Left lung (tissue), 4 donors: ENCODE measurements at regions not wholly inside any gene's neighbourhood (a gene's known extent, or its start where the extent isn't known, plus 50 kb on each side); places are given as distances from the start of the nearest gene placed in this dataset.

Source experiments
- ATAC-seq: fragments of 200-7000 bp; cut with Tn5 transposase; one replicate; pipeline ENCODE4 v1.9.1; 2020; ENCODE audit warnings: moderate library complexity
- DNase-seq, 4 donors: peaks; one replicate each; pipeline ENCODE4 v3.0.0-alpha.2; 2013 to 2020
- H3K27ac ChIP-seq, 2 donors: fragments of 200-600 bp; sonication (generic) in 1 of 2; one replicate each; pipeline versions ENCODE4 v1.5.0 to v1.8.0; 2020 to 2021
- H3K27me3 ChIP-seq, 2 donors: fragments of 200-600 bp; sonication (generic) in 1 of 2; one replicate each; pipeline versions ENCODE4 v1.5.0 to v1.8.0; 2020 to 2021
- H3K36me3 ChIP-seq, 2 donors: fragments of 200-600 bp; sonication (generic) in 1 of 2; one replicate each; pipeline versions ENCODE4 v1.5.0 to v1.8.0; 2020 to 2021
- H3K4me1 ChIP-seq, 2 donors: fragments of 200-600 bp; one replicate each; pipeline ENCODE4 v1.8.0; 2021
- H3K4me3 ChIP-seq, 2 donors: fragments of 200-600 bp; sonication (generic) in 1 of 2; one replicate each; pipeline versions ENCODE4 v1.5.0 to v1.8.0; 2020 to 2021; ENCODE audit warnings: mild to moderate bottlenecking in 1 of 2
- H3K9me3 ChIP-seq, 2 donors: fragments of 200-600 bp; sonication (generic) in 1 of 2; one replicate each; pipeline versions ENCODE4 v1.5.0 to v1.8.0; 2020 to 2021
- CTCF ChIP-seq, 2 donors: fragments of 200-600 bp; sonication (generic) in 1 of 2; IDR thresholded peaks; one replicate each; pipeline versions ENCODE4 v1.5.0 to v1.8.0; 2021; ENCODE audit warnings: antibody characterized with exemption in 2 of 2
- intact Hi-C, 2 donors: fragments of 100-400 bp; cut with DNase I; formaldehyde crosslinking; loops; one replicate each; pipeline versions ENCODE4 v1.11.2 to v1.14.2; 2022
- donor health status: DM: no; HTN: yes; CAD: no.
- donor health status: DM: no; HTN: no; CAD: no.

GRCh38 chr9:15010581-15010980 is 100.4 kb upstream of the FREM1 start:
- ATAC-seq (no peak), DNase-seq (peak in 1 of 4 donors; percentile 27)
- H3K9me3 ChIP-seq, result no peaks in the 10 kb centered on the region
- TF ChIP-seq CTCF (IDR thresholded peaks at IDR 0.05), result no peak
- intact Hi-C loops, result no loop called here
- no peaks in the 10 kb centered on the region for H3K27me3 ChIP-seq
- H3K4me3 ChIP-seq, result no peak overlapping the region
- no peaks in the 10 kb centered on the region for H3K36me3 ChIP-seq
- no peaks in the 10 kb centered on the region for H3K4me1 ChIP-seq
- no peak overlapping the region for H3K27ac ChIP-seq

GRCh38 chr9:15007698-15008097 is 97.5 kb upstream of the FREM1 start:
- Histone ChIP-seq H3K27ac (no peak overlapping the region), H3K4me3 (no peak overlapping the region), H3K36me3 (no peaks in the 10 kb centered on the region), H3K27me3 (no peaks in the 10 kb centered on the region), H3K4me1 (no peaks in the 10 kb centered on the region), H3K9me3 (no peaks in the 10 kb centered on the region)
- no peak for ATAC-seq
- intact Hi-C loops, result no loop called here
- no peak for DNase-seq
- no peak for TF ChIP-seq CTCF (IDR thresholded peaks at IDR 0.05)

GRCh38 chr9:14994738-14995137 is 84.5 kb upstream of the FREM1 start:
- H3K27ac ChIP-seq, result no peak overlapping the region
- H3K36me3 ChIP-seq, result no peaks in the 10 kb centered on the region
- no peak for TF ChIP-seq CTCF (IDR thresholded peaks at IDR 0.05)

GRCh38 chr9:14993901-14994554 is 83.8 kb upstream of the FREM1 start:
- no peak for TF ChIP-seq CTCF (IDR thresholded peaks at IDR 0.05)
- Histone ChIP-seq H3K27ac (no peak overlapping the region), H3K9me3 (peaks cover 0 to 2% of the 10 kb centered on the region in 2 donors), H3K4me3 (peak overlapping the region; percentile 42 to 50), H3K36me3 (no peaks in the 10 kb centered on the region), H3K27me3 (peaks cover 0 to 8% of the 10 kb centered on the region in 2 donors), H3K4me1 (peaks cover 0 to 8% of the 10 kb centered on the region in 2 donors)
- DNase-seq, result no peak
- ATAC-seq, result no peak
- intact Hi-C loops, result no loop called here

More at GRCh38 chr9:14994738-14995137, 84.5 kb upstream of the FREM1 start:
- Histone ChIP-seq H3K27me3 (peaks cover 0 to 8% of the 10 kb centered on the region in 2 donors), H3K4me1 (peaks cover 0 to 8% of the 10 kb centered on the region in 2 donors), H3K9me3 (peaks cover 0 to 2% of the 10 kb centered on the region in 2 donors), H3K4me3 (no peak overlapping the region)
- no peak for DNase-seq
- ATAC-seq, result no peak
- intact Hi-C loops, result no loop called here

GRCh38 chr9:14993061-14993800 is 83.0 kb upstream of the FREM1 start:
- H3K4me1 ChIP-seq, result peaks cover 0 to 8% of the 10 kb centered on the region in 2 donors
- no peak overlapping the region for H3K27ac ChIP-seq
- intact Hi-C loops, result no loop called here
- peaks cover 0 to 2% of the 10 kb centered on the region in 2 donors for H3K9me3 ChIP-seq
- no peak for TF ChIP-seq CTCF (IDR thresholded peaks at IDR 0.05)
- H3K27me3 ChIP-seq, result peaks cover 0 to 8% of the 10 kb centered on the region in 2 donors
- ATAC-seq (peak; percentile 96), DNase-seq (peak; percentile 79 to 92 (median 86))
- H3K4me3 ChIP-seq, result peak overlapping the region; percentile 42 to 50
- H3K36me3 ChIP-seq, result no peaks in the 10 kb centered on the region
